SH-SY5Y (cell line): ENCODE measurements at regions not wholly inside any gene's neighbourhood (a gene's known extent, or its start where the extent isn't known, plus 50 kb on each side); places are given as distances from the start of the nearest gene placed in this dataset.

ENCODE experiments used
- GATA2 ChIP-seq: IDR thresholded peaks from 2 replicates; pipeline ENCODE4 v1.6.1; 2011; ENCODE audit warnings: mild to moderate bottlenecking, low read depth, low read length
- GATA3 ChIP-seq: IDR thresholded peaks from 2 replicates; pipeline ENCODE4 v1.6.1; 2011; ENCODE audit warnings: low read depth, mild to moderate bottlenecking, low read length, moderate library complexity

GRCh38 chr17:74139120-74139519, 64.4 kb upstream of the RPL38 start:
- no peak for TF ChIP-seq GATA3
- no peak for TF ChIP-seq GATA2

- no peak for TF ChIP-seq GATA3
- TF ChIP-seq GATA2, result no peak
Measured at GRCh38 chr17:74140282-74140681, 63.2 kb upstream of the RPL38 start.

GRCh38 chr17:74141612-74142011, 61.9 kb upstream of the RPL38 start:
- TF ChIP-seq GATA3 (no peak), GATA2 (no peak)

- TF ChIP-seq GATA2 (no peak), GATA3 (no peak)
Measured at GRCh38 chr17:74145756-74146155, 57.7 kb upstream of the RPL38 start.

GRCh38 chr17:74146196-74146595, 57.3 kb upstream of the RPL38 start:
- no peak for TF ChIP-seq GATA3
- TF ChIP-seq GATA2, result no peak

DNA sequence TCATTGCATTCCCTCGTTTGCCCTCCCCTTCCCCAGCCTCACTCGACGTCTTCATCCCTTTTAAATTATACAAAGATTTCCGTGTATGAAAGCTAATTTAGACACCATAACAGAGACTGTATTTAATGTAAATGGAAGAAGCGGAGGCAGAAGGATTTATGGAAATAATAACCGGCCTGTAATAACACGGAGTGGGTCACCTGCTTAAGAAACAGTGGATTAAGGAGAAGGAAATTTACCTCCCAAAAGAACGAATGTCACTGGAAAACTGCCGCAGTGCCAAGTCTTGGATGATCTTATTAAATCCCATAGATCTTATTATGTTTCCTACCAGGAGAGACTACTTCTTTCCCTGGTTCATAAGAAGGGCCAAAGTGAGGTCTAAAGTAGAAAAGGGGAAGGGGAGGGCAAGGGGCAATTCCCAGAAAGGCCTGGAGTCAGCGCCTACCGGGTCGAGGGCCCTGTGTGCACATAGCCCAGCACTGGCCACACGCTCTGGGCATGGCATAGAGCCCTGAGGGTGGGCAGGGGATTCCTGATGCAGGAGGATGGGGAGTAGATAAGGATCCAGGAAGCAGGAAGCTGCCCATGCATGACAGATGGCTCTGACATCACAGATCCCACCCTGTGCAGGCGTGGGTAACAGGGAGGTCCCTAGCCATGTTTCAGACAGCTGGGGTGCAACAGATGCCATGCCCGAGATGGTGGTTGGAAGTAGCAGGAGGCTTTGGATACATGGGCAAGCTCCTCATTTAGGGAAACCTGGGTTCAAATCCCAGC, 56.2 kb upstream of the RPL38 start:
- TF ChIP-seq GATA2, result peak; percentile 98
- no peak; the same call in 1 of the 2 replicates for TF ChIP-seq GATA3

DNA sequence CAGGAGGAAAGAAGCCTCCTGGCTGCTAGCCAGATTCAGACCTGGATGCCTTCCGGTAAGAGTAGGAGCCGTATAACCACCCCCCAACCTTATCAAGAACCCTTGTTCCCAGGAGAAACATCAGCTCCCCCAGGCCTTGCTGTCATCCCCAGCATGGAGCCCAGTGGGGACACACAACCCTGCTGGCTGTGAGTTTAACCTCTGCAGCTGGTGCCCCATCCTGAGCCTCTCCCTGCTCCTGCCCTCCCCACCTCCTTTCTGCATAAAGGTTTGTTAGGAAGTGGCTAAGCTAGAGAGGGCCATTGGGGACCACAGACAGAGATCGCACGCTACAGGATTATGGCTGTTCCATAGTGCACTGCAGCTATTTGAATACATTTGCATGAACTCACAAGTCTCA, 55.5 kb upstream of the RPL38 start:
- no peak for TF ChIP-seq GATA3
- TF ChIP-seq GATA2, result no peak

GRCh38 chr17:74148446-74148845, 55.0 kb upstream of the RPL38 start:
- TF ChIP-seq GATA2 (no peak), GATA3 (no peak)

DNA sequence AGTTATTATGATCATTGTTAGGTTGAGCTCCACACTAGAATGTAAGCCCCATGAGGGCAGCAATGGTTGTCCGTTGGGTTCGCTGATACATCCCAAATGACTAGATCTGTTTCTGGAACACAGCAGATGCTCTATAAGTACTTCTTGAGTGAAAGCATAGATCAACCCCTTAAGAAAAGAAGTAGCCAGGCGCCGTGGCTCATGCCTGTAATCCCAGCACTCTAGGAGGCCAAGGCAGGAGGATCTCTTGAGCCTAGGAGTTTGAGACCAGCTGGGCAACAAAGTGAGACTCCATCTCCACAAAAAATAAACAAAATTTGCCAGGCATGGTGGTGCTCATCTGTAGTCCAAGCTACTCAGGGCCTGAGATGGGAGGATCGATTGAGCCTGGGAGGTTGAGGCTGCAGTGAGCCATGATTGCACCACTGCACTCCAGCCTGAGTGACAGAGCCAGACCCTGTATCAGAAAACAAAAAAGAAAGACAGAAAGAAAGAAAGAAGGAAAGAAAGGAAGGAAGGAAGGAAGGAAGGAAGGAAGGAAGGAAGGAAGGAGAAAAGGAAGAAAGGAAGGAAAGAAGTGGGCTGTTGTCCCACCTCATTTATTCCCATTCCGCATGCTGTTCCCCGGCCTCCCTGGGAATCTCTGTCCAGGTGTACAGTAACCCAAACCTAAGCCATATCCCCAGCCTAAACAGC, 54.4 kb upstream of the RPL38 start:
- TF ChIP-seq GATA3 (no peak), GATA2 (no peak)

DNA sequence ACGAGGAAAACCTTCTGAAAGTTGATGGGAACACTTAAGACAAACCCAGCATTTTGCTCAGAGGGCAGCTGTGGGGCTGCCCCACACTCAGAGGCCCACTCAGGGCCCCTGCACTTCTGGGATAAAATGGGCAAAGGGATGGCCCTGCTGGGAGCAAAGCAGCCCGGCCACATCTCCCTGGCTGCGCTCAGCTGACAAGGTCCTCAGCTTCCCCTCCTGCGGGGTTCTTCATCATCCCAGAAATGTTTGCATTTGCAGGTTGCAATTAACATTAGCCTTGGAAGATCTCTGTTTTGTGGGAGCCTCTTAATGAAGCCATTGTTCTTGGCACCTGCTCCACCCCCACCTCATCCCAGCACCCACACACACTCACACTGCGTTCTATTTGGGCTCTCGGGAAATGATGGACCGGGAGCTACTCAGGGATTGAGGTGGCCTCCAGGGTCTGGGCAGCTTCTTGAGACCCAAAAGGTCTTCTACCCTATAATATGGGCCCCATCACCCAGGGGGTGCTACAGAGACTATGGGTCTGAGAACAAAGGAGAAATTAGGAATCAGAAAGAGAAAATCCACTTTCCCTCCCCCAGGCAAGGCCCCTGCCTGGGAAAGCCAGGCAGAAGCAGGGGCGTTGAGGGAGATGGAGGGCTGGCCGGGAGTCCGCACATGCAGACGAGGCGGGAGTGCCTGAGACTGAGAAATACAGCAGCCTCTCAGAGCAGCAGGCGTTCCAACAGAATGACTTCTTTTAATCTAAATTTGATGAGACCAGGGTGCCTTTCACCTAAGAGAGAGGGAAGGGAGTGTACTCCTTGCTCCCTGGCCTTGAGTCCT, 53.7 kb upstream of the RPL38 start:
- no peak for TF ChIP-seq GATA2
- no peak for TF ChIP-seq GATA3

DNA sequence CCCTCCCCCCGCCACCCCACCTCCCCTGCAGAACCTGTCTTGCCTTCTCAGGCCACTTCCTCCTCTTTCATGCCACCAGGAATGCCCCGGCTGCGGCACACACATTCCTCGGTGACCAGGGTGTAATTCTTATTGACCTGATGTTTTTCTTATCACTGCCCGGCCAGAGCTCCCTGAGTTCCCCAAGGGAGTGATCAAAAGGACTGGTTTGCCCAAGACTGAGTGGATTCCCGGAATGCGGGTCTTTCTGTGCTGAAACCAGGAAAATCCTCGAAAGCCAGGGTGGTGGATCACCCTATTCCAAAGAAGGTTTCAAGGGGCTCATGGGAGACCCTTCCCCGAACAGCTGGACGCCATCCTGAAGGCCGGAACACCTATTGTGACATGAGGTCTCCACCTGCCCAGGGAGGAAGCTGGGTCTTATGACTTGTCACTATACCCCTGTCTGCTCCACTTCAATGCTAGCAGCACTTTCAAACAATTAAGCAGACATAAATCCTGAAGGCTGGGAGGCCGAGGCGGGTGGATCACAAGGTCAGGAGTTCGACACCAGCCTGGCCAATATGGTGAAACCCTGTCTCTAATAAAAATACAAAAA, 53.0 kb upstream of the RPL38 start:
- TF ChIP-seq GATA3, result no peak
- TF ChIP-seq GATA2, result no peak

- TF ChIP-seq GATA2, result no peak
Measured at GRCh38 chr17:74151551-74152315, 51.7 kb upstream of the RPL38 start.

DNA sequence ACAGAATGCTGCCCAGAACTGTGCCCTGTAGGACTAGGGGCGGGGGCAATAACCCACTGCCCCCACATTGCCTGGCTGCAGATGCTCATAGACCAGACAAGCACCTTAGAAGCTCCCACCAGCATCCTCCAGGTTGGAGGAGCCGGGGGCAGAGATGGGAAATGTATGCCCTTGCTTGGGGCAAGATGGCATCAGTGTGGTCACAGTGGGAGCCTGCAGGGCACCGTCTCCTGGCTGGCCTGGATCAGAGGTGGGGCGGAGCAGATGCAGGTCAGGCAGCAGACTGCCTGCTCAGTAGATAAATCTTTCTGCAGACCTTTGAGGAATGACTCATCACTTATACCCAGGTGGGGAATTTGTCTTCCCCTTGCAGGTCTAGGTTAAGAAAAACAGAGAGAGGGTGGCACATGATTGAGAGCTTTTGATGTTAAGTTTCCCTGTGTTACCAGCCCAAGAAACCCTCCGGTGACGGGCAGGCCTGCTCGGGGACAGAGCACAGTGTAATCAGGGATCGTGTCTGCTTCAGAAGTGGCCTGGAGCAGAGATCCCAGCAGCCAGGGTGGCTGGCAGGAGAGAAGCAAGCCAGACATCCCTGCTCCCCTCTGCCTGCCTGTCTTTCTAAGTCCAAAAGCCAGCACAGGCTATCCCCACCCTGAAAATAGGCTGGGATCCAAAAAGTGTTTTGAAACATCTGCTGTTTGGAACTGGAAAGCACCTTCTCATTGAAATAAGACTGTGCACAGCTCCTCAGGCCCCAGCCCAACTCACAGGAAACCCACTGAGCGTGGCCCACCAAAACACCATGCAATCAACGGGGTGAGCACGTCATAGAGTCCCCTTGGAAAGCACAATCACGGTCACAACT, 50.7 kb upstream of the RPL38 start:
- TF ChIP-seq GATA3 (no peak), GATA2 (peak; percentile 76)

DNA sequence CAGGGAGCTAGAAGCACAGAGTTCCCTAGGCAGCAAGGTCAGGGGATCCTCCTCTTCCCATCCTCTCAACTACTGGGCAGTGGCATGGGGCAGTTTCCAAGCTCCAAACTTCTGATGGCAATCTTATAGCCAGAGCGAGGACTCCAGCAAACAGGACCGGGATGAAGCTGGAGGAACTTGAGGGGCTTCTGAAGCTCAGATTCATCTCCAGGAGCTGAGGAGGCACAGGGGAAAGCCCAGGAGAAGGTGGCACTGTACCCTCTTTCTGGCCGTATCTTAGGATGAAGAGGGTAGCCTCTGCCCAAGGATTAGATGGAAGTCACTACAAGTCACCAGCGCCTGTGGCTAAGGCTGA, 50.0 kb upstream of the RPL38 start:
- no peak for TF ChIP-seq GATA3
- TF ChIP-seq GATA2, result no peak
